ENCODE measurements at regions not wholly inside any gene's neighbourhood (a gene's known extent, or its start where the extent isn't known, plus 50 kb on each side); places are given as distances from the start of the nearest gene placed in this dataset.
"Not testable (repeated sequence)": the region's sequence is repeated elsewhere in the genome, so short reads cannot be mapped to it uniquely, and the experiment has no call there.

DNA sequence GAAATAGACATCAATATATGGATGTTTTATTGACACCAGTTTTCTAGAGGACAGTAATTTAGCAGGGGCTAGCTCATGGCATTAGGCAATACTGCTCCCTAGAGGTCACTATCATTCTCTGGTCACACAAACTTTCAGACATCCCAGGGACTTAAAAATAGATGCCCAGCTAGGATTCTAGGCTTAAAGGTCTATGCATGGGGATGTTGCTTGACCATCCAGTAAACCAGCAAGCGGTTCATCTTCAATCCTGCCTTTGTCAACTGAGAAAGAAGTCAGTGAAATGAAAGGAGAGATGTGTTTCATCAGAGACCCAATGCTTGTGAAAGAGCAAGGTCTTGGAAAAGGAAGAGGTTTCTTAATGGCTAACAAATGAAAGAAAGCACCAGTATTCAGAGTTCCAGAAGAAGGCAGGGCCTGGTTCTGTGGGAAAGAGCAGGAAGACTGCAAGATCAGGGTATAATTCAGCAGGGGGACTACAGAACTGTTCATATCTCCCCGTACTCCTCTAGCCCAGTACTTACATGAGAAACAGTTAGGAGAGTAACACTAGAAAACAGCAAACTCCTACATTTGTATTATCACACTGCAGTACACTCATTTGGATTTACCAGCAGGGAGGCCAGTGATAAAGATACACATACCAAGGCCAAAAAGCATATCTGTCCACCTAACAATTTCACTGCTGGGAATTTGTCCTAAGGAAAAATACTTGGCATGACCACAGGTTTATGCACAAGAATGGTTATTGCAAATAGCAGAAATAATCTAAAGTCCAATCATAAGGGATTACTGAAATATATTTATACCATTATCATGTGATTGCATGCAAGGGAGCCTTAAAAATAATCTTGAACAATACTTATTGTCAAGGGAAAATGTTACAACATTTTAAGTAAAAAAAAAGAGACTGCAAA, 151.4 kb upstream of the LAMA2 start:
- FAIRE-seq: no peak

DNA sequence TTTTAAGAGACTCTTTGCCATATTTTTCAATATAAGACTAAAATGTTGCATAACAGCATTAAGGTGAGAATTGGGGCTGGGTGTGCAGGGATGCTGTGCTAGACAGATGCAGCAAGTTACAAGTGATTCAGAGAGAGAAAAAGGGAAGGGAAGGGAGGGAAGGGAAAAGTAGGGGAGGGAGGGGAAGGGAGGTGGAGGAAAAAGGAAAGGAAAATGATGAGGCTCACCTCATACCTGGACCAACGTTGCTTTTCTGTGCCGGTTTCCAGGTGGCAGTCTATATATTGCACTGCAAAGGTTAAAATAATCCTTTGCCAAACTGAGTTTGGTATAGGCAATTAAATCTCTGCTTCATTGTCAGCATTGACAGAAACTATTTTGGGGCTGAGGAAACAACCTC, 155.4 kb upstream of the LAMA2 start:
- no peak for FAIRE-seq

DNA sequence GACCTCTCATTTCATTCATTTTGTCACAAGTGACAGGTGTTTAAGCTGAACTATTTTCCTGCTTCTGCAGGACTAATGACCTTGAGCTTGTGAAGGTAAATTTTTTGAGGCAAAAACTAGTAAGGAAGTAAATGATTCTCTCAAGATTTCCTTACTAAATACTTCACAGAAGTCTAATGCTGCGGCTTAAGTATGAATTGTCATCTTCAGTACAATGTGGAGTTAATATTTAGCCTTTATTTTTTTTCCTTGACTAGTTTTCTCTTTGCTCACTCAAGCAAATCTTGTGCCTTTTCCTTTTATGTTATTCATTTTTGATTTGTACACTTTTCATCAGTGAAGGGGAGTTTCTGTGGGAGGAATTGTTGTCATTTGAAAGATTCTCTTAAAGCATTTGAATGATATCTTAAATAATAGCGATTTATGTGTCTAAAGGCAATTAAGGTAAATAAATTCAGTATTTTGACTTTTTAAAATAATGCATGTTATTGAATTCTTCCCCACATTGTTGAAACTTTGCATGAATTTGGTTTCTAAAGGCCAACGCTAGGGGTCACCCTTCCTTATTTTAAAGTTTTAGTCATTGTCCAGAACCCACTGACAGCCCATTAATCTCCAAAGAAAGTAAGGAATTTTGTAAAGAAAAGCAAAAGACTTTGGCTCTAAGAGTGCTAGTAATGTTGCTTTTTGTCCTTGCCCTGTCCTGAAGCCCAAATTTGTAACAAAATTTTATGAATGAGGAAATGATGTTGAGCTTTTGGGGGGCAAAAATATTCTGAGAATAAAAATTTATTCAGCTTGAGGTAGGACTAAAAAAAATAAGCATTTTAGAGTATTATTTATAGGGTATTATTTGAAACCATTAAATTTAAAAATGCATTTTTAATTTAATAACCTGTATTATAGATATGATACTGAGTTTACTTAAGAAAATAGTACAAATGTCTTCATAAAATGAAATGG, 157.4 kb upstream of the LAMA2 start:
- peak; percentile 97 for FAIRE-seq

DNA sequence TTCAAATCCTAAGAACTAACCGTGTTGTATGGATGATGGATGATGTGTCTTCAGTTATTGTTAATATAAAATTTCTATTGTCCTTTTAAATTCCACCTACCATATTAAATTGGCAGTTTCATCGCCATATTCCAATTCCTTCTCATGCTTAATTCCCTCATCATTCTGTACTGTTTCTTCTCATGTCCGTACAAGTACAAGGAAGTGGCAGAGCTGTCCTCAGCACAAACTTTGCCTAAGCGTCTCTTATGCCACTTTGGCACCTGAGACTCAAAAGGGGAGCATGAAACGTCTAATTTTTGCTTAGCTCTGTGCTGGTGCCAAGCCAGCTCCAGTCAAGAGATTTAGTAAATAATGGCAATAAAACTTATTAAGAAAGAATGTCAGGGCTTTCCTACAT, 158.2 kb upstream of the LAMA2 start:
- no peak for FAIRE-seq

DNA sequence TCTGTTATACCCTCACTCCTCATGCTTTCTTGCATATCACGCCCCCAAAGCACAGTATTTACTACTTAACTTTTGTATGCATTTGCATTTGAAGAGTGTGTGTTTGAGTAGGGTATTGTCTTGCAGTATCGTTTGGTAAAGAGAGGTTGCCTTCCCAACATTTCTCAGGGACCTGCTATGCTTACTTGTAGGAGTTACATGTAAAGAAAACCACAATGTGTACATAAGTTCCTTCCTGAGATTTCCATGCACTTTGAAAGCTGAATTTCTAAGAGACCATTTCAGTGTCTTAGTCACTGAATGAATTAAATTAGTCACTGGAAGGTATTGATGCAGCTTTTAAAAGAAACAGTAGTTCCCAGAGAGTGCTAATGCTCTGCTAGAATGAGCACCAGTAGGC, 159.3 kb upstream of the LAMA2 start:
- FAIRE-seq: no peak

DNA sequence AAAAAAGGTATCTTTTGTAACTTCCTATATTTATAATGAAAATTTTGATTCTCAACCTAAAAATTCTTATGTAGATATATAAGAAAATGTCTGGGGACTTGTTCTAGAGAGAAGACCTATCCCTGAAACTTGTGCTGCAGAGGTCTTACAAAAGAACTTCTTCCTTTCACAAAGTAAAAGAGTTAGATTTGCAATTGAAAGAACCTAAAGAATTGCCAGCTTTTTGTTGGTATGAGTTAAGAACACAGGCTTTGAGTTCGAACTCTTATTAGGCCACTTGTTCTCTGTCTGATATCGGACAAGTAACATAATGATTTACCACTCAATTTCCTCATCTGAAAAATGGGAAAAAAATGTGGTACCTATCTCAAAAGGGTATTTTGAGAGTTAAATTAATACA, 162.0 kb upstream of the LAMA2 start:
- no peak for FAIRE-seq

DNA sequence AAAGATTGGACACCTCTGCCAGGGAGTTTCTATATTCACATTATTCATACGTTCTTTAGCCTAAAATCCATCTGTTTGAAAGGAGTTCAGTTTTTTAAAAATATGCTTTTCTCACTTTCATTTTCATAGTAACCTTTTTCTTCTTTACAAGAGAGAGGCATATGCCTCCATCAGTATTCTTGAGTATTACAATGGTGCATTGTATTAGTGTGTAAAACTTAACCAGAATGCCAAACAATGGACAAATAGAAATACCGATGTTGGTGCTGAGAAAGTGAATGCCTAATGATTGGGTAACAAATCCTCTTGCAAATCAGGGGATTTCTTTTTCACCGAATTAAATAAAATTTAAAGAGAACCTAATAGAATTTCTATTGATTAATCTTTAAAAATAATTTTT, 163.2 kb upstream of the LAMA2 start:
- FAIRE-seq: no peak

DNA sequence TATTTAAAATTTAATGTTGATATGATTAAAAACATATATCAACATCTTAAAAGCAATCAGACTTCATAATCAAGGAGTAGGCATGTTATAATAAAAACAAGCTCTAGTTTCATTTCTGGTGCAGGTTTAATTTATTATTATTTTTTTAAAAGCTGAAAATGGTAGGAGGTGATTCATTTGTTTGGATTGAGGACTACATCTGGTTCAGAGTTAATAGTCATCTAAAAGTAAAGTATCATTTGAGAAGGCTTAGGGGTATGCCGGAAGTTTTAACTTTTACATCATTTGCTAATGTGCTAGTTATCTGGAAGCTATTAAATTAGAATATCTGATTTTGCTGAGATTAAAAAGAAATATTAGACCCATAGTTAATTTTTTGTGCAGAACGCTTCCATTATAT, 169.5 kb upstream of the LAMA2 start:
- FAIRE-seq: no peak

DNA sequence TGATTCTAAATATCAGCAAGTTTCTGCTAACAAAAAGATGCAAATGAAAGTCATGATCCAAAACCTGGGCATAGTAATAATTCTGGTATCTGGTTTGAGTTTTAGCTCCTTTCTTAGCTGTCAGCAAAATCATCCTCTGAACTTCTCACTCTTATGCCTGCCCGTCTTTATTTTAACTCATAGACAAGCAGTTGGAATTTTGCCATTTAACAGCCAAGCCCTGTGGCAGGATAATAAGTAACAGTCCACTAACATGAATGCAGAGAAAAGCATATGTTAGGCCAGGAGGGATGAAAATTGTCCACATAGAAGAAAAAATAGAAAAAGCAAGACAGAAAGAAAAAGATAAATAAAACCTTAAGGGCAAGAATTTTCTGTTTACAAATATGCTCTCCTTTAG, 170.0 kb upstream of the LAMA2 start:
- no peak for FAIRE-seq

DNA sequence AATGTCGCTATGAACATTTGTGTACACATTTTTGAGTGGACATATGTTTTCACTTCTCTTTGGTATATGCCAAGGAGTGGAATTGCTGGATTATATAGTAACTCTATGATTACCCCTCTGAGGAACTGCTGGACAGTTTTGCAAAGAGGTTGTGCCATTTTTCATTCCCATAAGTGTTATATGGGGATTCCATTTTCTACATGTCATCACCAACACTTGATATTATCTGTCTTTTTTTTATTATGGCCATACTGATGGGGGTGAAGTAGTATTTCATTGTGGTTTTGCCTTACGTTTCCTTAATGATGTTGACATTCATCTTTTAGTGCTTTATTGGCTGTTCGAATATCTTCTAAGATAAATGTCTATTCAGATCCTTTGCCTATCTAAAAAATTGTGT, 171.8 kb upstream of the LAMA2 start:
- FAIRE-seq: no peak

DNA sequence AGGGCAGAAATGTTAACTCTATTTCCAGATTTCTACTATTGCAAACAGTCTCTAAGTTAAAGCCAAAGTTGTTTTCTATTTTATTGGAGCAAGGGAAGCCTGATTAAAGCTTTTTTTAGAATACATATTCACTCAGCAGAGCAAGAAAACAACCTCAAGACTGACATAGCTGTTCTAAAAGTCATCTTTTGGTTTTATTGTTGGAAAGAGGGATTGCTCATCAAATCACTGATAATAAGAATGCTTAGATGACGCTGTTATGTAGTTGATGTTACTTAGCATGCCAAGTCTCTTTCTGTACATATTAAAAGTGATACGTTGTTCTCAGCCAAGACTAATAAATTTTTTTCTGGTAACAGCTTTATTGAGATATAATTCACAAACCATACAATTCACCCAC, 172.6 kb upstream of the LAMA2 start:
- FAIRE-seq: no peak

DNA sequence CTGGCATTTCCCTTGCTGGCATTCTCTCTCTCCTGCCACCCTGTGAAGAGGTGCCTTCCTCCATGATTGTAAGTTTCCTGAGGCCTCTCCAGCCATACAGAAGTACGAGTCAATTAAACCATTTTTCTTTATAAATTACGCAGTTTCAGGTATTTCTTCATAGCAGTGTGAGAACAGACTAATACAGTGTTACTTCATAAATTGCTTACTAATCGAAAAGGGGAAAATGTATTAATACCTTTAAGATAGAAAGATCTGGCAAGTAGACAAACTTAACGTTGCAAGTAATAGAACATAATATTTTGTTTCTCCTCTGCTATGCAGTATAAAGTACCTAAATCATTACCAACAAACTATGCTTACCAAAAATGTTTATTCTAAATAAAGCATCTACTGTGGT, 178.3 kb upstream of the LAMA2 start:
- FAIRE-seq: no peak

DNA sequence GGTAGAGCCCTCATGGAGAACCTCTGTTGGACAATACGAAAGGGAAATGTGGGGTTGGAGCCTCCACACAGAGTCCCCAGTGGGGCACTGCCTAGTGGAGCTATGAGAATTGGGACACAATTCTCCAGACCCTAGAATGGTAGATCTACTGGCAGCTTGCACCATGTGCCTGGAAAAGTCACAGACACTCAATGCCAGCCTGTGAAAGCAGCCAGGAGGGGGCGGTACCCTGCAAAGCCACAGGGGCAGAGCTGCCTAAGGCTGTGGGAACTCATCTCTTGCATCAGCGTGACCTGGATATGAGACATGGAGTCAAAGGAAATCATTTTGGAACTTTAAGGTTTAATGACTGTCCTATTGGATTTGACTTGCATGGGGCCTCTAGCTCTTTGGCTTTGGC, 179.1 kb upstream of the LAMA2 start:
- FAIRE-seq: not testable (repeated sequence)

DNA sequence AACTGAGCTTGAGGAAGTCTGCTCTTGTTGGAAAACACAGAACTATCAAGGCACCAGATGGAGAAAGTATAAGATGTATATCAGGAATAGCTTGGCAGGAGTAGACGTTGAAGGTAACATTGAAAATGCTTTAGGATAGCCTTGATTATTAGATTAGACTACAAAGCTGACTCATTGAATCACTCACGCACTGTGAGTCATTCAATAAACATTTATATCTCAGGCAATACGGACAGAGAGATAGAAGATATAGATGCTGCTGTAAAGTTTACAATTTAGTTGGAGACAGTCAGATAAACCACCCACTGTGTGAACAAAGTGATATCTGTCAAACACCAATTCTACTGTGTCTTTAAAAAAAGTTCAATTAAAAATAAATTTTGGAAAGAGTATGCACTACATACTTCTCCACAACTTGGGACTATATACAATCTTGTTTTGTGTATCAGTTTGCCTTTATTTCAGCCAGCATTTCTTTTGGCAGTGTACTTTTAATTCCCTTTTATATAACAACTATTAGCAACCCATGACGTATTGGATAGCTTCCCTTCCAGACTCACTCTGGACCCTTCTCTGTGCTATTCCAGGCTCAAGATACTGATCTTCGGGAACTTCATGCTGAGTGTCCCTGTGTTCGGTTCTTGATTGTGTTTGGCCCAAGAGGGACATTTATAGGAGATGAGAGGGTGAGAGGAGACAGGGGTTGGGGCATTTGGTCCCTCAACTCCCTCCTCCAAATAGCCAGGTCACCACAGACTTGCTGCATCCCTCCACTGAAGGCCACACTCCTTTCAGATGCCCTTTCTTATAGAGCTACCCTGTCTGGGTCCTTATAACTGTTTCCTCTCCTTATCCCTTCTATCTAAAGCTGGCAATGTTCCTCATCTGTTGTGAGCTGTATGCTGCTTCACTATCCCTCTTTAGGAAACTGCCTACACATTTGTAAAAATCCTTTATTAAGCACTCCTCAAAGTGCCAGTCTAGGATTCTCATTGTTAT, 176.6 kb upstream of the PTPRK start:
- no peak for FAIRE-seq

DNA sequence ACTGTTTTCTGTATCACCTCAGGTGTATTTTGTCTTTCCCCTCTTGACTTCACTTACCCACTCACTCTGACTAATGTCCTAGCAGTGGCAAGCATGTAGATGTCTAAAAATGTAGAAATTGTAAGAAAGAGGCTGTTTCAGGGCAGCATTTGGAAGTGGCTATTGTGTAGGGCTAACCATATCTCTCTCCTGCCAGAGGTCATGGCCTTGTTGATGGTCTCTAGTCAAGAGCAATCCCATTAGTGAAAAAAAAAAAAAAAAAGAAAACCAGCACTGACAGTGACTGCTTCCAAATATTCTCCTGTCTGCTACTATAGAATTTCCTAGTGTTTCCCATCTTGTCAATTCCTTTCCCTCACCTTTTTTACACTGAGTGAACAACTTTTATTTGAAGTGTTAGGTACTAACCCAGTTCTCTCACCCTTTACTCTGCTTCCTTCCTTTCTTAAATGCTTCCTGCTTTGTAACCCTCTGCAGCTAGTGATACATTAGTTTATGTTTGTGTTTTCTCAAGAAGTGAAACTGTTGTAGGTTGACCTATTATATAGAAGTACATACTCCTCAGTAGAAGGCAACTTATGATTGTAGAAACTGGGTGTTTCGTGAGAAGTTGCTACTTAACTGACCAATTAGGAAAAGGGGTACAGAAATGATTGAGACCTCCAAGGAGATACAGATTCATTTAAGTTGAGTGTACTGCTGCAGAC, 174.1 kb upstream of the PTPRK start:
- FAIRE-seq: no peak

DNA sequence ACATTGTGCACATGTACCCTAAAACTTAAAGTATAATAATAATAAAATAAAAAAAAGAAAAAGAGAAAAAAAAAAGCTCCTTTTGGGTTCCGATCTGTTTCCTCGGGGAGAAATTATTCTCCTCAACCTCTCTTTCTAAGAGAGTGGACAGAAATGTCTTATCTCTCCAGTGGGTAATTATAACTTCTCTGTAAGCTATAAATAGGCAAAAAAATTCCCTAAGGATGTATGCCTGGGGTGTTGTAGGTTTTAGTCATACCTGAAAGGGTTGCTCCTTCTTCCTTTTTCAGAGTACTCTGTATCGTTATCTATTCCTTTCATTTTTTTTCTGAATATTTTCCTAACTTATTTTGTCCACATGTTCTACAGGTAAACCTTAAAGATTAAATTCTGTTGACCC, 169.7 kb upstream of the PTPRK start:
- FAIRE-seq: no peak

DNA sequence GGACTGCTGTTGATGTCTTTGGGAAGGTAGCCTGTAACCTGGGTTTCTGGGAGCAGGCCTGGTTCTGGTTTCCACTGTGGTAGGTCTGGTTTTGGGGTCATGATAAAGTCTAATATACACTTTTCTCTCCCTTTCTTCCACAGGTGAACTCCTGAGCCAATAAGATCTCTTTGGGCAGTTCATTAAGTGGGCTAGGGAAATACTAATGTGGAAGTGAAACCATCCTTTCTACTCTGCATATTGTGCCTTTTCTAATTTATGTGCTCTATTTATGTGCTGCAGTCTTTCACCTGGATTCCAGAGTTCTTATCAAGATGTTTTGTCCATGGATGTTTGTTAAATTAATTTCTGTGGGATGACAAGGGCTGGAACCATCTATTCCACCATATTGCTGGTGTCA, 165.7 kb upstream of the PTPRK start:
- FAIRE-seq: no peak

DNA sequence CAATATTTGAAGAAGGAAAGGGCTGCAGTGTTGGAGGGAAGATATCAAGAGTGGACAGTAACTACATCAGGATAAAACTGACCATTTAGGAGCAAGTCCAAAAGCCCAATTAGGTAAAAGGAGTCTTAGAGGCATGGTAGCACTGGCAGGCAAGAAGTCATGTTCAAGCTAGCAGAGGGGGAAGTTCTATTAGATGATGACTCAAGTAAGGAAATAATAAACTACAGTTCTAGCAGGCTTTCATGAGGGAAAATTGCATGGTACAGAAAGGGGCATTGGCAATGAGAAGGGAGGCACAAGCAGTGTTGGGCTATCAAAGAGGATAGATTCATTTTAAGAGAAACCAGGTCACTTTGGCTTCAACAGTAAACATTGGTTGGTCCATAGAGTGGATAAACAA, 156.1 kb upstream of the PTPRK start:
- FAIRE-seq: no peak

DNA sequence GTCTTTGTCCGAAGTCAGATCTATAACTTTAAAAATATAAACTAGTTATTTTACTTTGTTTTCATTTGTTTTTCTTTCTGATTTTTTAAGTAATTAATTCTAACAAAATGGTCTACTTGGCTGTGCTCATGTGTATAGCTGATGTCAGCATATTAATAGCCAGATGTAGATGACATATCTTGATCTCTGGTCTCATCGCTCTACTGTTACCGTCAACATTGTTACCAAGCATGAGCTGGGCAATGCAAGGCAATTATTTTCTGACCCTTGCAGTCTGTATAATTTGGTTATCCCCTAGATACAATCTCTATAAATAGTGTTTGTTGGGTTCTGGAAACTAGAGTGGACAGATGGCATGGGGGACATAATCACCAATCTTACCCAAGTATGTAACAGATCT, 151.6 kb upstream of the PTPRK start:
- FAIRE-seq: no peak

DNA sequence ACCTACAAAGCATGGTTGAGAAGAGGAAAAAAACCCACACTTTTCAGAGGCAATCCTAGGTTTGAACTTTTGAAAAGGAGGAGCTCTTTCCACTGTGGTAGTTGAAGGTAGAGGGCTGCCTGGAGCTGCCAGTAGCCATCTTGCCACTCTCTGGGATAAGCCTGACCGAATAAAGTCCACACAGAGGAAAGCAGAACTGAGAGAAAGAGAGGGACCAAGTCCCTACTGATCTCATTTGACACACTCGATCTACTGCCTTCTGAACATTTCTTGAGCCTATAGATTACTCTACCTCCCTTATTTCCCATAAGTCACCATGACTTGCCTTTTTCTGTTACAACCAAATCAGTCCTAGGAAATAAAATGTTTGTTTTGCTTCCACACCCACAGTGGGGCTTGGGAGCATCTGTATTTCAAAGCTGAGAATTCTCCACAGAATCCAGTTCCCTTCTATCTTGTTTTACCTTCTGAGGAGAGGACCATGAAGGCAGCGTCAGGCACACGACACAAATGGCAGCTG, 147.0 kb upstream of the PTPRK start:
- FAIRE-seq: no peak

DNA sequence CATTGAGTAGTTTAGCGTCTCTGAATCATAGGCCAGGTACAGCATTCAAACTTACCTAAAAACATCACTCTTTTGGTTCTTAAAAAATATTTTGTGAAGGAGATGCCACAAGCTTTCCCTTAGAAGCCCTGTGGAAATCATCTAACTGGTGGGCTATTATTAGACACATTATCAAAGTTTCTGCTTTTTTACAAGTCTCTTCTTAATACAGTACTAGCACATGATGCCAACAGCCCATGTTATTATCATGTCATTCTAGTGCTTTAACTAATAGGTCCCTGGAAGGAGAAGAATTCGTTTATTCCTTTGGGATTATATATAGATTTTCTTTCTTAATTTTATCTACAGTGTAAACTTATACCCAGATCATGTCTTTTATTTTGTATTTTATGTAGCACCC, 146.0 kb upstream of the PTPRK start:
- no peak for FAIRE-seq

DNA sequence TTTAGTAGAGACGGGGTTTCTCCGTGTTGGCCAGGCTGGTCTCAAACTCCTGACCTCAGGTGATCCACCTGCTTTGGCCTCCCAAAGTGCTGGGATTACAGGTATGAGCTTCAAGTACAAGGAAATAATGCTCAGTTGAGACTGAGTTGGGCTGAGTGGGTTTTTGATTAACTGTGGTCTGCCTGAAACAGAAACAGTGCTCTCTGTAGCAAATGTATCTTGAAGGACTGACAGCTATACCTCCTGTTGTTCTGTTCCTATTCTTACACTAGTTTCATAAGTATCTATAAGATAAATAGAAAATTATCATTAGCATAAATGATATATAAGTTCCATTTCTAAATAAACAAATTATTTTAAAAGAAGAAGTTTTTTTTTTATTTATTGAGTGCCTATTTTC, 142.8 kb upstream of the PTPRK start:
- no peak for FAIRE-seq

Measured in A204.1 (cell line).